Muscle layer of duodenum (tissue), 2 donors: ENCODE measurements at regions not wholly inside any gene's neighbourhood (a gene's known extent, or its start where the extent isn't known, plus 50 kb on each side); places are given as distances from the start of the nearest gene placed in this dataset.
"Not testable (repeated sequence)": the region's sequence is repeated elsewhere in the genome, so short reads cannot be mapped to it uniquely, and the experiment has no call there.

Source experiments
- H3K27ac ChIP-seq: one replicate; pipeline ENCODE4 v1.7.0; 2013; ENCODE audit warnings: mild to moderate bottlenecking, low read length
- H3K27me3 ChIP-seq: one replicate; pipeline ENCODE4 v1.7.0; 2013; ENCODE audit warnings: low read depth, mild to moderate bottlenecking, control low read depth, low read length
- H3K36me3 ChIP-seq, 2 donors: one replicate each; pipeline ENCODE4 v1.7.0; 2013; ENCODE audit warnings: low read length in 2 of 2, control low read depth in 1 of 2, mild to moderate bottlenecking in 1 of 2; ENCODE audit not compliant: insufficient read depth in 2 of 2, control insufficient read depth in 1 of 2
- H3K4me1 ChIP-seq, 2 donors: one replicate each; pipeline ENCODE4 v1.7.0; 2013; ENCODE audit warnings: low read length in 2 of 2, mild to moderate bottlenecking in 2 of 2, control low read depth in 1 of 2, moderate library complexity in 1 of 2; ENCODE audit not compliant: insufficient read depth in 2 of 2, control insufficient read depth in 1 of 2
- H3K4me3 ChIP-seq, 2 donors: one replicate each; pipeline ENCODE4 v1.7.0; 2013; ENCODE audit warnings: low read length in 2 of 2, low read depth in 1 of 2, mild to moderate bottlenecking in 1 of 2
- H3K9me3 ChIP-seq, 2 donors: one replicate each; pipeline ENCODE4 v1.7.0; 2013; ENCODE audit warnings: low read length in 2 of 2, control low read depth in 1 of 2, mild to moderate bottlenecking in 1 of 2; ENCODE audit not compliant: control insufficient read depth in 1 of 2
- donor health status: healthy.

GRCh38 chr6:147977851-147978465 is 364.7 kb upstream of the SASH1 start:
- Histone ChIP-seq H3K27me3 (no peaks in the 10 kb centered on the region), H3K4me1 (no peaks in the 10 kb centered on the region), H3K27ac (no peak overlapping the region), H3K4me3 (no peak overlapping the region), H3K9me3 (no peaks in the 10 kb centered on the region), H3K36me3 (no peaks in the 10 kb centered on the region)

DNA sequence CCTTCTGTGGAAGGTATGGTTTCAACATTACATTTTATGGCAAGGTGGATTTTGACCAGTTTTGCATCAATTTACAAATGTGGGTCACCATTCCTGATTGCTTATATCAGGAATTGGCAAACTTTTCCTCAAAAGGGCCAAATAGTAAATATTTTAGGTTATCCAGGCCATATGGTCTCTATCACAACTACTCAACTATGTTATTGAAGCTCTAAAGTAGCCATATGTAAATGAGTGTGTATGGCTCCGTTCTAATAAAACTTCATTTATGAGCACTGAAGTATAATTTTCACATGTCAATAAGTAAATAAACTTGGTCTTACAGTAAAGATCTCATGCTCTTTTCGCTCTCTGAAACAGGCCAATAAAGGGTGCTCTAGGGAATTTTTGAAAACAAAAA is 362.7 kb upstream of the SASH1 start:
- H3K27ac ChIP-seq, result no peak overlapping the region
- no peak overlapping the region for H3K4me3 ChIP-seq
- no peaks in the 10 kb centered on the region for H3K4me1 ChIP-seq
- H3K27me3 ChIP-seq, result no peaks in the 10 kb centered on the region
- H3K9me3 ChIP-seq, result no peaks in the 10 kb centered on the region
- no peaks in the 10 kb centered on the region for H3K36me3 ChIP-seq

DNA sequence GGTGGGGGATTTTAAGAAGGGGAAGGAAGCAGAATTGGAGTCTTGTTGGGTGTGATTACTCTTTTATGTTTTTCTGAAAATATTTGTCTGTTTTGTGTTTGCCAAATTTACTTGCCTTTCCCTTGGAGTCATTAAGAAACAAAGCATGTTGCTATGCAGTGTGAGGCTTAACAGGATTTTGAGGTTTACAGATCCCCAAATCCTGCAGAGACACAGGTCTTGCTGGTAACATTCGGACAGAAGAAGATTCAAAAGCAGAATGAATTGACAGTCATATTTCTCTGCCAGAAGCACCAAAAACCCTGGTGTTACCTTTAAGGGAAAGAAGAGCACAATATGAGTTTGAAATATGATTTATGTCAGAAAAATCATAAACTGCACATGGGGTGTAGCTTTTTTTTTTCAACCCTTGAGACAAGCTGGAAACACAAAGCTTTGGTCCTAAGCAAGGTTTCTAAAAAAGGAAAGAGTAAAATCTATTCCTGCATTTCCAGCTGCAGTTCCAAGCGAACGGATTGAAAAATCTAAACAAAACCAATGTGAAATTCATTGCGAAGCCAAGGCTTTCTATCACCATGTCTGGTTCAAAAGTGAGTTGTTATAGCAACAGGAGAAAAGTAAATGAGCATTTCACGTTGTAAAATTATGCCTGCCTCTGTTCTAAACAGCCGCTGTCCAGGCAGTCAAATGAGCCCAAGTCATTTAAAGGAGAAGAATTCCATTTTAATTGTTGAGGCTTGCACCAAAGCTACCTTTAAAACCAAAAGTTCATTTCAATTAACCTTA is 358.9 kb upstream of the SASH1 start:
- Histone ChIP-seq H3K27me3 (no peaks in the 10 kb centered on the region), H3K4me3 (peak overlapping the region in 1 of 2 donors; percentile 22), H3K4me1 (no peaks in the 10 kb centered on the region), H3K9me3 (no peaks in the 10 kb centered on the region), H3K27ac (no peak overlapping the region), H3K36me3 (no peaks in the 10 kb centered on the region)

- H3K4me1 ChIP-seq, result no peaks in the 10 kb centered on the region
- no peaks in the 10 kb centered on the region for H3K9me3 ChIP-seq
- no peak overlapping the region for H3K4me3 ChIP-seq
These were observed 355.8 kb upstream of the SASH1 start for GRCh38 chr6:147986846-147987245.

GRCh38 chr6:147990159-147990558 is 352.5 kb upstream of the SASH1 start:
- H3K27ac ChIP-seq, result no peak overlapping the region
- H3K4me3 ChIP-seq, result no peak overlapping the region
- no peaks in the 10 kb centered on the region for H3K36me3 ChIP-seq
- no peaks in the 10 kb centered on the region for H3K4me1 ChIP-seq
- no peaks in the 10 kb centered on the region for H3K27me3 ChIP-seq
- no peaks in the 10 kb centered on the region for H3K9me3 ChIP-seq

More at GRCh38 chr6:147986846-147987245, 355.8 kb upstream of the SASH1 start:
- H3K36me3 ChIP-seq, result no peaks in the 10 kb centered on the region
- H3K27me3 ChIP-seq, result no peaks in the 10 kb centered on the region
- H3K27ac ChIP-seq, result no peak overlapping the region

DNA sequence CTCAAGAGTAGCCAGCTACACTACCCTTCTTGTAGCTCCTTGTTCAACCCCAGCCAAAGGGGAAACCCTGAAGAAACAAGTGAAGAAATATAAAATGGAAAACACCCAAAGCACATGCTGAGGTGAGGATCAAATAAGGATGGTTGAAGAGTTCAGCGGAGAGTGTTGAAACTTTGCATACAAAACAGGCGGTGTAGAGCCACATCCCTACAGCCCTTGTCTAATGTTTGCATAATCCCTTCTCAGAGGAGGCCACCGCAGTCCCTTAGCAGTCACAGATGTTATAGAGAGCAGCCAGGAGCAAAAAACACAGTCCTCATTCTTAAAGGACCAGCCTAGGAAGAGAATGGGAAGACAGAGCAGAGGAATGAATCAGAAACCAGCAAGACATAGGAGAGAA is 350.7 kb upstream of the SASH1 start:
- Histone ChIP-seq H3K27ac (no peak overlapping the region), H3K9me3 (no peaks in the 10 kb centered on the region), H3K4me1 (no peaks in the 10 kb centered on the region), H3K27me3 (no peaks in the 10 kb centered on the region), H3K4me3 (no peak overlapping the region), H3K36me3 (no peaks in the 10 kb centered on the region)

DNA sequence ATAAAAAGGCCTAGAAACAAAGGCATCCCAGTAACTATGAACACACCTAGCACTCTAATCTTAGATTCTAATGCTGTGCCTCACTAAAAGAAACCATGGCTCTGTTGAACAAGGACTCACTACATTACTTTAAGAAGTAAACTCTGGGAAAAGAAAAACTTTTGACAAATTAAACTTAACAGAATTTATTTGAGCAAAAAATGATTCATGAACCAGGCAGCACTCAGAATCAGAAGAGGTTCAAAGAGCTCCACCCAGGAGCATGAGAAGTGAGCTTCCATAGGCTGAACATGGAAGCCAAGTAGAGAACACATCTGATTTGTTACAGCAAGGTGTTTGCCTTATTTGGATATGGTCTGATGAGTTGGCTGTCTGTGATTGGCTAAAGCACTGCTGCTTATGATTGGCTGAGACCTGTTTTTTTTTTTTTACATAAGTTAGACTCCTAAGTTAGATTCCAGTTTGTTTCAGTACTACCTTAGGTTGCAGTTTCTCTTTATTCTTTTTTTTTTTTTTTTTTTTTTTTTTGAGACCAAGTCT is 343.6 kb upstream of the SASH1 start:
- Histone ChIP-seq H3K36me3 (no peaks in the 10 kb centered on the region), H3K27ac (no peak overlapping the region), H3K4me1 (no peaks in the 10 kb centered on the region), H3K27me3 (no peaks in the 10 kb centered on the region), H3K4me3 (no peak overlapping the region), H3K9me3 (no peaks in the 10 kb centered on the region)

DNA sequence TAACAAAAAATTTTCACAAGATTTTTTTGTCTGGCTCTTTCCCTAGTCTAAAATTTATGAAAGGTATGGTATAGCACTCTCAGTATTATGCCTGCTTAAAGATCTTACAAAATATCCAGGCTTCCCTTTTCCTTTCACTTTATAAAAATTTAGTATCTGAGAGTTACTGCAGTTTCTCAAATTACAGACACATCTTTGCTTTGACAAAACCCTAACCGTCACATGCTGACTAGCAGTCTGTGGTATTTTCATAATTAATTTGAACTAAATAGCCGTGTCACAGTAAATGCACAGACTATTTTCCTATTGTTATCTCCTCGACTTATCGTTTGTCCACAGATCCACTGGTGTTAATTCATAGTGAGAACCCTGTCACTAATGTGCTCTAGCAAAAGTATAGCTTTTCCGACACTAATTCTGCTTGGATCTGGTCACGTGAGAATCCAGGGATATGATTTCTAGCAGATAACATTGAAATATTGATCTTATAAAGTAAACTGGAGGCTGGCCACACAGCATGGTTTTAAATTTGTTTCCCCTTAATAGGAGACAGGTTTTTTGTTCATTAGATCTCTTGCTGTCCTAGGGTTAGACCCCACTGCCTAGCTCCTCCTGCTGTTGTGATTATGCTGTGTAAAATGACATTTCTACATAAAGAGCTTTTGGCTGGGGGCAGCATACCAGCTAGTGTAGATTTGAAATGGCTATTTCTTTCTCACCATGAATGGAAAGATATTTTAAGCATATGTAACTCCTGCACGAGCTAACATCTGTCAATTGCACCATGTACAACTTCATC is 340.6 kb upstream of the SASH1 start:
- Histone ChIP-seq H3K4me3 (no peak overlapping the region), H3K27ac (no peak overlapping the region), H3K4me1 (no peaks in the 10 kb centered on the region), H3K9me3 (no peaks in the 10 kb centered on the region), H3K36me3 (no peaks in the 10 kb centered on the region), H3K27me3 (no peaks in the 10 kb centered on the region)

- no peaks in the 10 kb centered on the region for H3K9me3 ChIP-seq
- H3K27me3 ChIP-seq, result no peaks in the 10 kb centered on the region
- H3K36me3 ChIP-seq, result no peaks in the 10 kb centered on the region
- no peak overlapping the region for H3K4me3 ChIP-seq
- H3K27ac ChIP-seq, result no peak overlapping the region
- H3K4me1 ChIP-seq, result no peaks in the 10 kb centered on the region
These were observed 338.0 kb upstream of the SASH1 start for GRCh38 chr6:148004651-148005050.

- H3K9me3 ChIP-seq, result peaks cover 0 to 8% of the 10 kb centered on the region in 2 donors
- no peaks in the 10 kb centered on the region for H3K4me1 ChIP-seq
- no peaks in the 10 kb centered on the region for H3K27me3 ChIP-seq
- H3K36me3 ChIP-seq, result no peaks in the 10 kb centered on the region
- no peak overlapping the region for H3K4me3 ChIP-seq
- no peak overlapping the region for H3K27ac ChIP-seq
These were observed 336.8 kb upstream of the SASH1 start for GRCh38 chr6:148005806-148006205.

DNA sequence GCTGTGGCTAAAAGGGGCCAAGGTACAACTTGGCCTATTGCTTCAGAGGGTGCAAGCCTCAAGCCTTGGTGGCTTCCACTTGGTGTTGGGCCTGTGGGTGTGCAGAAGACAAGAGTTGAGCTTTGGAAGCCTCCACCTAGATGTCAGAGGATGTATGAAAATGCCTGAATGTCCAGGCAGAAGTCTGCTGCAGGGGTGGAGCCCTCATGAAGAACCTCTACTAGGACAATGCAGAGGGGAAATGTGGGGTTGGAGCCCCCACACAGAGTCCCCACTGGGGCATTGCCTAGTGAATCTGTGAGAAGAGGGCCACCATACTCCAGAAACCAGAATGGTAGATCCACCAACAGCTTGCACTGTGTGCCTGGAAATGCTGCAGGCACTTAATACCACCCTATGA is 332.1 kb upstream of the SASH1 start:
- H3K36me3 ChIP-seq, H3K27ac ChIP-seq, H3K27me3 ChIP-seq, H3K4me3 ChIP-seq, H3K4me1 ChIP-seq: not testable (repeated sequence)
- peaks cover 0 to 11% of the 10 kb centered on the region in 2 donors for H3K9me3 ChIP-seq
